Tibial nerve (tissue), 4 donors: ENCODE measurements at regions not wholly inside any gene's neighbourhood (a gene's known extent, or its start where the extent isn't known, plus 50 kb on each side); places are given as distances from the start of the nearest gene placed in this dataset.

Source experiments
- EP300 ChIP-seq, 2 donors: sonication (generic); formaldehyde crosslinking; IDR thresholded peaks; one replicate each; pipeline ENCODE4 v1.6.1; 2017; ENCODE audit warnings: antibody characterized with exemption in 2 of 2, mild to moderate bottlenecking in 1 of 2
- POLR2A ChIP-seq, 2 donors: fragments of 450-650 bp; IDR thresholded peaks; one replicate each; pipeline ENCODE4 v1.6.1; 2017; ENCODE audit warnings: antibody characterized with exemption in 2 of 2, mild to moderate bottlenecking in 2 of 2, moderate library complexity in 2 of 2
- TF ChIP-seq, protein P1 (sequence below), 5 experiments: fragments of 200-600 bp in 3 of 5; fragments of 450-650 bp in 2 of 5; sonication (generic) in 3 of 5; IDR thresholded peaks; one replicate each; pipeline ENCODE4 v1.5.1; 2016 to 2019; ENCODE audit warnings: antibody characterized with exemption in 5 of 5, mild to moderate bottlenecking in 3 of 5, moderate library complexity in 2 of 5

DNA sequence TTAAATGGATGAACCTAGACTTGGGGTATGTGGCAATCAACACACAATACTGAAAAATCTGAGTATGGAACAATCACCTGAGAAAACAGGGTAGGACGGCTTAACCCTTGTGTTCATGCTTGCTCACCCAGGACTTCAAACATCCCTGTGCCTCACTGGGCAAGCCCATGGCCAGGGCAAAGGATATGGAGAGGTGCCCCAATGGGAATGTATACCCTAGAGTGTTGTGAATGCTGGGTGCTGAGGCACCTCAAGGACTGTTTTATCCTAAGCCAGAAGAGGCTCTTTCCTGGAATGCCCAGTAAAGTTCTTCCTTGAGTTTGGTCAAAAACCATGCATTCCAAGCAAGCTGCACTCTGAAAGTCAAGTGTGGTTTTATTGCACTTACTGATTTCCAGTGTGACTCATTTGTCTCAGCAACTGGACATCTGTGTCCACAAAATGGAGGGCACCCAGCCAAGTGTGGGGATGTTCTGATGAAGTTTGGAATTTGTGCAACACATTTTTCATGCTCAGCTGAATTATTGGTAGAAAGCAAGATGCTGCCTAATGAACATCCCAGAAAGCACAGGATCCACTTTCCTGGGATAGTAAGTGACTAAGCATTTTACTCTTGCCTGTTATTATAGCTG lies 531.3 kb downstream of the RFC3 start:
- TF ChIP-seq, protein P1, sequence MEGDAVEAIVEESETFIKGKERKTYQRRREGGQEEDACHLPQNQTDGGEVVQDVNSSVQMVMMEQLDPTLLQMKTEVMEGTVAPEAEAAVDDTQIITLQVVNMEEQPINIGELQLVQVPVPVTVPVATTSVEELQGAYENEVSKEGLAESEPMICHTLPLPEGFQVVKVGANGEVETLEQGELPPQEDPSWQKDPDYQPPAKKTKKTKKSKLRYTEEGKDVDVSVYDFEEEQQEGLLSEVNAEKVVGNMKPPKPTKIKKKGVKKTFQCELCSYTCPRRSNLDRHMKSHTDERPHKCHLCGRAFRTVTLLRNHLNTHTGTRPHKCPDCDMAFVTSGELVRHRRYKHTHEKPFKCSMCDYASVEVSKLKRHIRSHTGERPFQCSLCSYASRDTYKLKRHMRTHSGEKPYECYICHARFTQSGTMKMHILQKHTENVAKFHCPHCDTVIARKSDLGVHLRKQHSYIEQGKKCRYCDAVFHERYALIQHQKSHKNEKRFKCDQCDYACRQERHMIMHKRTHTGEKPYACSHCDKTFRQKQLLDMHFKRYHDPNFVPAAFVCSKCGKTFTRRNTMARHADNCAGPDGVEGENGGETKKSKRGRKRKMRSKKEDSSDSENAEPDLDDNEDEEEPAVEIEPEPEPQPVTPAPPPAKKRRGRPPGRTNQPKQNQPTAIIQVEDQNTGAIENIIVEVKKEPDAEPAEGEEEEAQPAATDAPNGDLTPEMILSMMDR (IDR thresholded peaks at IDR 0.05) = no peak
- TF ChIP-seq POLR2A (IDR thresholded peaks at IDR 0.05) = no peak
- TF ChIP-seq EP300 (IDR thresholded peaks at IDR 0.05) = peak in 1 of 2 donors; percentile 62
